ENCODE measurements at regions not wholly inside any gene's neighbourhood (a gene's known extent, or its start where the extent isn't known, plus 50 kb on each side); places are given as distances from the start of the nearest gene placed in this dataset.

- DNase-seq (ENCODE audit: extremely low spot score), result no peak
- POLR2A ChIA-PET, result no interaction called here
- CTCF ChIA-PET, result interaction anchor here (1.0 kb wide), 1 partner anchor 1412 kb away, joined by 3 read pairs; no protein-coding TSS in a partner anchor
- TF ChIP-seq CTCF (IDR thresholded peaks at IDR 0.05; ENCODE audit: control extremely low read depth, extremely low read depth, low read depth, missing control alignments), result no peak
Observed at GRCh38 chr10:4651404-4652037, 174.5 kb upstream of the AKR1E2 start.

GRCh38 chr10:4650582-4650981 is 175.4 kb upstream of the AKR1E2 start:
- POLR2A ChIA-PET, result no interaction called here
- no peak for TF ChIP-seq CTCF (IDR thresholded peaks at IDR 0.05; ENCODE audit: control extremely low read depth, extremely low read depth, low read depth, missing control alignments)

GRCh38 chr10:4649886-4650508 is 176.0 kb upstream of the AKR1E2 start:
- ChIA-PET POLR2A (no interaction called here), CTCF (no interaction called here)

More at GRCh38 chr10:4650582-4650981, 175.4 kb upstream of the AKR1E2 start:
- no peak for DNase-seq (ENCODE audit: extremely low spot score)
- CTCF ChIA-PET, result no interaction called here

GRCh38 chr10:4649471-4649870 is 176.5 kb upstream of the AKR1E2 start:
- POLR2A ChIA-PET, result no interaction called here
- CTCF ChIA-PET, result no interaction called here
- no peak for DNase-seq (ENCODE audit: extremely low spot score)
- no peak for TF ChIP-seq CTCF (IDR thresholded peaks at IDR 0.05; ENCODE audit: control extremely low read depth, extremely low read depth, low read depth, missing control alignments)

More at GRCh38 chr10:4649886-4650508, 176.0 kb upstream of the AKR1E2 start:
- no peak for DNase-seq (ENCODE audit: extremely low spot score)
- no peak for TF ChIP-seq CTCF (IDR thresholded peaks at IDR 0.05; ENCODE audit: control extremely low read depth, extremely low read depth, low read depth, missing control alignments)

GRCh38 chr10:4648999-4649398 is 177.0 kb upstream of the AKR1E2 start:
- POLR2A ChIA-PET, result no interaction called here
- DNase-seq (ENCODE audit: extremely low spot score), result no peak
- no peak for TF ChIP-seq CTCF (IDR thresholded peaks at IDR 0.05; ENCODE audit: control extremely low read depth, extremely low read depth, low read depth, missing control alignments)
- CTCF ChIA-PET, result no interaction called here

- no peak for DNase-seq (ENCODE audit: extremely low spot score)
- POLR2A ChIA-PET, result no interaction called here
- no peak for TF ChIP-seq CTCF (IDR thresholded peaks at IDR 0.05; ENCODE audit: control extremely low read depth, extremely low read depth, low read depth, missing control alignments)
- CTCF ChIA-PET, result interaction anchor here (1.0 kb wide), 1 partner anchor 19 kb away, joined by 3 read pairs; no protein-coding TSS in a partner anchor
Observed at GRCh38 chr10:4647109-4647785, 178.8 kb upstream of the AKR1E2 start.

Data from GM10248 (cell line).